ENCODE measurements at regions not wholly inside any gene's neighbourhood (a gene's known extent, or its start where the extent isn't known, plus 50 kb on each side); places are given as distances from the start of the nearest gene placed in this dataset.
A peak's percentile ranks its signal among the peaks of the same experiment; 100 is the strongest.

DNA sequence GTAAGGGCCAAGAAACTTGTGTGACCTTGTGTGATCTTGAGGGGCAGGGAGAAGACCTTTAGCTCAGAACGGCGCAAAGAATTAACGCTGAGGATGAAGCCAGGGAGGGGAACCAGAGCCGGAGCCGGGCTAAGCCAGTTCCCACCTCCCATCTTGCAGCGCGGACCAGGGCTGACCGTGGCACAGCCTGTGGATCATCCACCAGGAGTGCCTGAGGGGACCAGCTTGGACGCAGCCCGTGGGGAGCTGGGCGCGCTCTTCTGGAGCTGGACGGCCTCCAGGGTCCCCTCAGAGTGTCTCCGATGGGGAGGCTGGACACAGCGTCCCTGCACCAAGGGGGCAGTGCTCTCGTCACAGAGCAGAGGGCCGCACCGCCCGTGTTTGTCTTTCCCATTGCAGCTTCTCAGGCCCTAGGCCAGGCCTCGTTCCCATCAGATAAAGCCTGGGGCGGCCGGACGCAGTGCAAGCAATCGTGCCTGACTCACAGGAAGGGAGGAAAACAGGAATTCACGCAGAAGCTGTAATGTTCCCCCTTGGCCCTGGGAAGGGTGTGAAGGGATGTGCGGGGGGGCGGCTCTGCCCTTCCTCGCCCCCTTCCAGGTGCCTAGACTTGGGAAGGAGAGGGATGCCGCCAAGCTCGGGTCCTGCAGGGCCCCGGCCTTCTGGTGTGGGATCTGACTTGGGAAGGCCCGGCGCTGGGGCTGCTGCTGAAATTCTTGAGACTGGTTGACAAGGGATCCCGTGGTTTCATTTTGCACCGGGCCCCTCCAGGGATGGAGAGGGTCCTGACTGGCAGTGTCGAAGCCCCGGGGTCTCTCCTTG is 144.9 kb downstream of the NPIPB11 start (continued):
- TF ChIP-seq ESRRA (IDR thresholded peaks at IDR 0.05; ENCODE audit: borderline replicate concordance, low read depth) (peak; percentile 70; the same call in 1 of the 2 replicates), ETV5 (CRISPR knock-in tag; IDR thresholded peaks at IDR 0.05; ENCODE audit: low read depth) (0 out of 2 replicates have a peak, but pooled peaks have one; percentile 26), MTA3 (IDR thresholded peaks at IDR 0.05; ENCODE audit: borderline replicate concordance) (peak; percentile 34; the same call in 1 of the 2 replicates), HDAC8 (tag; IDR thresholded peaks at IDR 0.05) (peak; percentile 83; the same call in 1 of the 2 replicates), ZNF830 (CRISPR knock-in tag; IDR thresholded peaks at IDR 0.05) (peak; percentile 30; the same call in 1 of the 2 replicates), NRF1 (conservative IDR thresholded peaks at IDR 0.05 in 1 of 2, IDR thresholded peaks at IDR 0.05 in 1 of 2) (peak in 1 of 2 experiments; percentile 34; a peak in 1 of 4 replicates)
- TF ChIP-seq, protein P1, sequence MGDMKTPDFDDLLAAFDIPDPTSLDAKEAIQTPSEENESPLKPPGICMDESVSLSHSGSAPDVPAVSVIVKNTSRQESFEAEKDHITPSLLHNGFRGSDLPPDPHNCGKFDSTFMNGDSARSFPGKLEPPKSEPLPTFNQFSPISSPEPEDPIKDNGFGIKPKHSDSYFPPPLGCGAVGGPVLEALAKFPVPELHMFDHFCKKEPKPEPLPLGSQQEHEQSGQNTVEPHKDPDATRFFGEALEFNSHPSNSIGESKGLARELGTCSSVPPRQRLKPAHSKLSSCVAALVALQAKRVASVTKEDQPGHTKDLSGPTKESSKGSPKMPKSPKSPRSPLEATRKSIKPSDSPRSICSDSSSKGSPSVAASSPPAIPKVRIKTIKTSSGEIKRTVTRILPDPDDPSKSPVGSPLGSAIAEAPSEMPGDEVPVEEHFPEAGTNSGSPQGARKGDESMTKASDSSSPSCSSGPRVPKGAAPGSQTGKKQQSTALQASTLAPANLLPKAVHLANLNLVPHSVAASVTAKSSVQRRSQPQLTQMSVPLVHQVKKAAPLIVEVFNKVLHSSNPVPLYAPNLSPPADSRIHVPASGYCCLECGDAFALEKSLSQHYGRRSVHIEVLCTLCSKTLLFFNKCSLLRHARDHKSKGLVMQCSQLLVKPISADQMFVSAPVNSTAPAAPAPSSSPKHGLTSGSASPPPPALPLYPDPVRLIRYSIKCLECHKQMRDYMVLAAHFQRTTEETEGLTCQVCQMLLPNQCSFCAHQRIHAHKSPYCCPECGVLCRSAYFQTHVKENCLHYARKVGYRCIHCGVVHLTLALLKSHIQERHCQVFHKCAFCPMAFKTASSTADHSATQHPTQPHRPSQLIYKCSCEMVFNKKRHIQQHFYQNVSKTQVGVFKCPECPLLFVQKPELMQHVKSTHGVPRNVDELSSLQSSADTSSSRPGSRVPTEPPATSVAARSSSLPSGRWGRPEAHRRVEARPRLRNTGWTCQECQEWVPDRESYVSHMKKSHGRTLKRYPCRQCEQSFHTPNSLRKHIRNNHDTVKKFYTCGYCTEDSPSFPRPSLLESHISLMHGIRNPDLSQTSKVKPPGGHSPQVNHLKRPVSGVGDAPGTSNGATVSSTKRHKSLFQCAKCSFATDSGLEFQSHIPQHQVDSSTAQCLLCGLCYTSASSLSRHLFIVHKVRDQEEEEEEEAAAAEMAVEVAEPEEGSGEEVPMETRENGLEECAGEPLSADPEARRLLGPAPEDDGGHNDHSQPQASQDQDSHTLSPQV (IDR thresholded peaks at IDR 0.05): peak; percentile 52; the same call in 1 of the 2 replicates
- TF ChIP-seq, protein P2, sequence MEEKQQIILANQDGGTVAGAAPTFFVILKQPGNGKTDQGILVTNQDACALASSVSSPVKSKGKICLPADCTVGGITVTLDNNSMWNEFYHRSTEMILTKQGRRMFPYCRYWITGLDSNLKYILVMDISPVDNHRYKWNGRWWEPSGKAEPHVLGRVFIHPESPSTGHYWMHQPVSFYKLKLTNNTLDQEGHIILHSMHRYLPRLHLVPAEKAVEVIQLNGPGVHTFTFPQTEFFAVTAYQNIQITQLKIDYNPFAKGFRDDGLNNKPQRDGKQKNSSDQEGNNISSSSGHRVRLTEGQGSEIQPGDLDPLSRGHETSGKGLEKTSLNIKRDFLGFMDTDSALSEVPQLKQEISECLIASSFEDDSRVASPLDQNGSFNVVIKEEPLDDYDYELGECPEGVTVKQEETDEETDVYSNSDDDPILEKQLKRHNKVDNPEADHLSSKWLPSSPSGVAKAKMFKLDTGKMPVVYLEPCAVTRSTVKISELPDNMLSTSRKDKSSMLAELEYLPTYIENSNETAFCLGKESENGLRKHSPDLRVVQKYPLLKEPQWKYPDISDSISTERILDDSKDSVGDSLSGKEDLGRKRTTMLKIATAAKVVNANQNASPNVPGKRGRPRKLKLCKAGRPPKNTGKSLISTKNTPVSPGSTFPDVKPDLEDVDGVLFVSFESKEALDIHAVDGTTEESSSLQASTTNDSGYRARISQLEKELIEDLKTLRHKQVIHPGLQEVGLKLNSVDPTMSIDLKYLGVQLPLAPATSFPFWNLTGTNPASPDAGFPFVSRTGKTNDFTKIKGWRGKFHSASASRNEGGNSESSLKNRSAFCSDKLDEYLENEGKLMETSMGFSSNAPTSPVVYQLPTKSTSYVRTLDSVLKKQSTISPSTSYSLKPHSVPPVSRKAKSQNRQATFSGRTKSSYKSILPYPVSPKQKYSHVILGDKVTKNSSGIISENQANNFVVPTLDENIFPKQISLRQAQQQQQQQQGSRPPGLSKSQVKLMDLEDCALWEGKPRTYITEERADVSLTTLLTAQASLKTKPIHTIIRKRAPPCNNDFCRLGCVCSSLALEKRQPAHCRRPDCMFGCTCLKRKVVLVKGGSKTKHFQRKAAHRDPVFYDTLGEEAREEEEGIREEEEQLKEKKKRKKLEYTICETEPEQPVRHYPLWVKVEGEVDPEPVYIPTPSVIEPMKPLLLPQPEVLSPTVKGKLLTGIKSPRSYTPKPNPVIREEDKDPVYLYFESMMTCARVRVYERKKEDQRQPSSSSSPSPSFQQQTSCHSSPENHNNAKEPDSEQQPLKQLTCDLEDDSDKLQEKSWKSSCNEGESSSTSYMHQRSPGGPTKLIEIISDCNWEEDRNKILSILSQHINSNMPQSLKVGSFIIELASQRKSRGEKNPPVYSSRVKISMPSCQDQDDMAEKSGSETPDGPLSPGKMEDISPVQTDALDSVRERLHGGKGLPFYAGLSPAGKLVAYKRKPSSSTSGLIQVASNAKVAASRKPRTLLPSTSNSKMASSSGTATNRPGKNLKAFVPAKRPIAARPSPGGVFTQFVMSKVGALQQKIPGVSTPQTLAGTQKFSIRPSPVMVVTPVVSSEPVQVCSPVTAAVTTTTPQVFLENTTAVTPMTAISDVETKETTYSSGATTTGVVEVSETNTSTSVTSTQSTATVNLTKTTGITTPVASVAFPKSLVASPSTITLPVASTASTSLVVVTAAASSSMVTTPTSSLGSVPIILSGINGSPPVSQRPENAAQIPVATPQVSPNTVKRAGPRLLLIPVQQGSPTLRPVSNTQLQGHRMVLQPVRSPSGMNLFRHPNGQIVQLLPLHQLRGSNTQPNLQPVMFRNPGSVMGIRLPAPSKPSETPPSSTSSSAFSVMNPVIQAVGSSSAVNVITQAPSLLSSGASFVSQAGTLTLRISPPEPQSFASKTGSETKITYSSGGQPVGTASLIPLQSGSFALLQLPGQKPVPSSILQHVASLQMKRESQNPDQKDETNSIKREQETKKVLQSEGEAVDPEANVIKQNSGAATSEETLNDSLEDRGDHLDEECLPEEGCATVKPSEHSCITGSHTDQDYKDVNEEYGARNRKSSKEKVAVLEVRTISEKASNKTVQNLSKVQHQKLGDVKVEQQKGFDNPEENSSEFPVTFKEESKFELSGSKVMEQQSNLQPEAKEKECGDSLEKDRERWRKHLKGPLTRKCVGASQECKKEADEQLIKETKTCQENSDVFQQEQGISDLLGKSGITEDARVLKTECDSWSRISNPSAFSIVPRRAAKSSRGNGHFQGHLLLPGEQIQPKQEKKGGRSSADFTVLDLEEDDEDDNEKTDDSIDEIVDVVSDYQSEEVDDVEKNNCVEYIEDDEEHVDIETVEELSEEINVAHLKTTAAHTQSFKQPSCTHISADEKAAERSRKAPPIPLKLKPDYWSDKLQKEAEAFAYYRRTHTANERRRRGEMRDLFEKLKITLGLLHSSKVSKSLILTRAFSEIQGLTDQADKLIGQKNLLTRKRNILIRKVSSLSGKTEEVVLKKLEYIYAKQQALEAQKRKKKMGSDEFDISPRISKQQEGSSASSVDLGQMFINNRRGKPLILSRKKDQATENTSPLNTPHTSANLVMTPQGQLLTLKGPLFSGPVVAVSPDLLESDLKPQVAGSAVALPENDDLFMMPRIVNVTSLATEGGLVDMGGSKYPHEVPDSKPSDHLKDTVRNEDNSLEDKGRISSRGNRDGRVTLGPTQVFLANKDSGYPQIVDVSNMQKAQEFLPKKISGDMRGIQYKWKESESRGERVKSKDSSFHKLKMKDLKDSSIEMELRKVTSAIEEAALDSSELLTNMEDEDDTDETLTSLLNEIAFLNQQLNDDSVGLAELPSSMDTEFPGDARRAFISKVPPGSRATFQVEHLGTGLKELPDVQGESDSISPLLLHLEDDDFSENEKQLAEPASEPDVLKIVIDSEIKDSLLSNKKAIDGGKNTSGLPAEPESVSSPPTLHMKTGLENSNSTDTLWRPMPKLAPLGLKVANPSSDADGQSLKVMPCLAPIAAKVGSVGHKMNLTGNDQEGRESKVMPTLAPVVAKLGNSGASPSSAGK (IDR thresholded peaks at IDR 0.05): peak; percentile 60

Data from K562 (cell line).